ENCODE measurements at regions not wholly inside any gene's neighbourhood (a gene's known extent, or its start where the extent isn't known, plus 50 kb on each side); places are given as distances from the start of the nearest gene placed in this dataset.

GRCh38 chr7:34207810-34208209, 302.5 kb downstream of the BMPER start:
- Histone ChIP-seq H3K27ac (no peak overlapping the region), H3K36me3 (no peaks in the 10 kb centered on the region), H3K4me1 (ENCODE audit: low read depth) (no peaks in the 10 kb centered on the region), H3K9me3 (ENCODE audit: low read depth) (no peaks in the 10 kb centered on the region), H3K4me3 (no peak overlapping the region), H3K27me3 (no peaks in the 10 kb centered on the region)
- DNase-seq (ENCODE audit: low read depth in 1 of 2, low spot score in 1 of 2) = peak in 1 of 2 donors; percentile 12
- no peak for TF ChIP-seq CTCF (IDR thresholded peaks at IDR 0.05; ENCODE audit: low read depth, low read length)

GRCh38 chr7:34208878-34209621, 303.7 kb downstream of the BMPER start:
- no peaks in the 10 kb centered on the region for H3K4me1 ChIP-seq (ENCODE audit: low read depth)
- TF ChIP-seq CTCF (IDR thresholded peaks at IDR 0.05; ENCODE audit: low read depth, low read length) = no peak
- H3K36me3 ChIP-seq = no peaks in the 10 kb centered on the region
- no peak overlapping the region for H3K4me3 ChIP-seq
- H3K9me3 ChIP-seq (ENCODE audit: low read depth) = no peaks in the 10 kb centered on the region
- no peaks in the 10 kb centered on the region for H3K27me3 ChIP-seq
- H3K27ac ChIP-seq = no peak overlapping the region
- peak in 1 of 2 donors; percentile 32 for DNase-seq (ENCODE audit: low read depth in 1 of 2, low spot score in 1 of 2)

- no peak overlapping the region for H3K27ac ChIP-seq
- no peaks in the 10 kb centered on the region for H3K4me1 ChIP-seq (ENCODE audit: low read depth)
- no peak for DNase-seq (ENCODE audit: low read depth in 1 of 2, low spot score in 1 of 2)
- no peaks in the 10 kb centered on the region for H3K36me3 ChIP-seq
- no peaks in the 10 kb centered on the region for H3K27me3 ChIP-seq
- no peak for TF ChIP-seq CTCF (IDR thresholded peaks at IDR 0.05; ENCODE audit: low read depth, low read length)
- H3K9me3 ChIP-seq (ENCODE audit: low read depth) = no peaks in the 10 kb centered on the region
- no peak overlapping the region for H3K4me3 ChIP-seq
Observed at GRCh38 chr7:34211018-34211417, 305.7 kb downstream of the BMPER start.

GRCh38 chr7:34217972-34218371, 312.6 kb downstream of the BMPER start:
- H3K9me3 ChIP-seq (ENCODE audit: low read depth) = no peaks in the 10 kb centered on the region
- no peaks in the 10 kb centered on the region for H3K4me1 ChIP-seq (ENCODE audit: low read depth)
- DNase-seq (ENCODE audit: low read depth in 1 of 2, low spot score in 1 of 2) = no peak
- H3K36me3 ChIP-seq = no peaks in the 10 kb centered on the region
- TF ChIP-seq CTCF (IDR thresholded peaks at IDR 0.05; ENCODE audit: low read depth, low read length) = no peak
- H3K27me3 ChIP-seq = no peaks in the 10 kb centered on the region
- no peak overlapping the region for H3K27ac ChIP-seq
- H3K4me3 ChIP-seq = no peak overlapping the region

GRCh38 chr7:34219153-34219718, 313.9 kb downstream of the BMPER start:
- H3K4me3 ChIP-seq = no peak overlapping the region
- H3K9me3 ChIP-seq (ENCODE audit: low read depth) = no peaks in the 10 kb centered on the region
- TF ChIP-seq CTCF (IDR thresholded peaks at IDR 0.05; ENCODE audit: low read depth, low read length) = no peak
- DNase-seq (ENCODE audit: low read depth in 1 of 2, low spot score in 1 of 2) = no peak
- H3K4me1 ChIP-seq (ENCODE audit: low read depth) = no peaks in the 10 kb centered on the region
- H3K36me3 ChIP-seq = no peaks in the 10 kb centered on the region
- no peak overlapping the region for H3K27ac ChIP-seq
- no peaks in the 10 kb centered on the region for H3K27me3 ChIP-seq

Data from cardiac muscle cell (in vitro differentiated cells and primary cell).